ENCODE measurements at regions not wholly inside any gene's neighbourhood (a gene's known extent, or its start where the extent isn't known, plus 50 kb on each side); places are given as distances from the start of the nearest gene placed in this dataset.

DNA sequence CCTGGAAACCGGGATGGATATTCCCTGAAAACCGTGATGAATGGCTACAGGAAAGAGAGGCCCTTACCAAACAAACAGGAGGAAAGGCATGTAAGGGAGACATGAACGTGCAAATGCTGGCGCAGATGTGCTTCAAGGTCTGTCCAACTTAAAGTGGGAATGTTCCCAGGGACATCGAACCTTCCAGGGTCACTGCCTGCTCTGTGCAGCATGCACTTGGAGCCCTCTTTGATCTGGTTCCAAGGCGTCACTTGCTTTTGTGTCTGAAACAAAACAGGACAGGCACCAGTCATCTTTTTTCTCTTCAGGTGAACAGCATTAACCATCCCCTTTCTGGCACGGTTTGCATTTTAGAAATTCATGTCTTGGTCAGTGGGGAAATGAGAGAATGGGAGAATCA lies 479.4 kb downstream of the RASEF start:
- no peak for DNase-seq (ENCODE audit: low spot score)
- in situ Hi-C loops (cut with MboI; ENCODE audit: low pct_unique_long_range_greater_than_20kb, low sequenced_read_pairs, unreplicated experiment) = no loop called here
- no peak for TF ChIP-seq CTCF (IDR thresholded peaks at IDR 0.05; ENCODE audit: extremely low read depth, insufficient read depth, missing control alignments)

DNA sequence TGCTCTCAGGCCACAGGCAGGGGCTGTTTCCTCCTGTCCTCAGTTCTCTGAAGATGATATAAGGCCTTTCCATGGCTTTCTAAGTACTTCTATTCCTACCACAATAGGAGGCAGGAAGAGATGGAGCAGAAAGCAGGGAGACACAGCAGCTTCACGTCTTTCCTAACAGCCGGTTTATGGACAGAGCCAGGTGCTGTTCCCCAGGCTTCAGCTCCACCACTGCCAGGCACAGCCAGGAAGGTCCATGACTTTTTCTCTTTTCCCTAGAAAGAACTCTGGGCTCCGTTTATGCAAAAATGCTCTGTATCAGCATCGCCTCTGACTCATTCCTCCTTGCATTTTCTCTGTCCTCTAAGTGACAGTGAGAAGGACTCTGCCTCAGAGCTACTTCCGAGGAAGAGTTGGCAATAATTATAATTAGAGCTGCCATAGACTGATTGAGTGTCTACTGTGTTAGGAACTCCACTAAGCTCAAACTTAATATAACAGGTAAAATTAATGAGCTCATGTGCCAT lies 478.5 kb downstream of the RASEF start:
- no peak for TF ChIP-seq CTCF (IDR thresholded peaks at IDR 0.05; ENCODE audit: extremely low read depth, insufficient read depth, missing control alignments)
- in situ Hi-C loops (cut with MboI; ENCODE audit: low pct_unique_long_range_greater_than_20kb, low sequenced_read_pairs, unreplicated experiment) = no loop called here
- no peak for DNase-seq (ENCODE audit: low spot score)

DNA sequence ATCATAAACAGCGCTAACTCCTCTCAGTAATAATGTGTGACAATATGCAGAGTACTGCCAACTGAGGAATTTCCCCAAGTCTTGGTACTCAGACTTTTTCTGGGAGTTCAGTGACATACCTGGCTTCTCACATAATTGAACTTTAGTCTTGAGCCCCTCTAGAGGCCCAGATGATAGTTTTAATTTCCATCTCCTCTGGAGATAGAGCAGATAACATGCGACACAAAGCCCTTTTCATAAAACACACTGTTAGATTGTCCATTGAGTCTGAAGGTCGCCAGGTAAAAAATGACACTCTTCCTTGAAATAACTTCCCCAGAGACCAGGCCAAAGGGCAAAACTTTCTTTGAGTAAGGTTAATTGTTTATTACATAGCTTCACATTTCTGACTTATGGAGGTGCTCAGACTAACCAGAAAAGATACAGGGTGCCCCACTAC lies 476.0 kb downstream of the RASEF start:
- in situ Hi-C loops (cut with MboI; ENCODE audit: low pct_unique_long_range_greater_than_20kb, low sequenced_read_pairs, unreplicated experiment) = no loop called here
- TF ChIP-seq CTCF (IDR thresholded peaks at IDR 0.05; ENCODE audit: extremely low read depth, insufficient read depth, missing control alignments) = no peak
- DNase-seq (ENCODE audit: low spot score) = no peak

DNA sequence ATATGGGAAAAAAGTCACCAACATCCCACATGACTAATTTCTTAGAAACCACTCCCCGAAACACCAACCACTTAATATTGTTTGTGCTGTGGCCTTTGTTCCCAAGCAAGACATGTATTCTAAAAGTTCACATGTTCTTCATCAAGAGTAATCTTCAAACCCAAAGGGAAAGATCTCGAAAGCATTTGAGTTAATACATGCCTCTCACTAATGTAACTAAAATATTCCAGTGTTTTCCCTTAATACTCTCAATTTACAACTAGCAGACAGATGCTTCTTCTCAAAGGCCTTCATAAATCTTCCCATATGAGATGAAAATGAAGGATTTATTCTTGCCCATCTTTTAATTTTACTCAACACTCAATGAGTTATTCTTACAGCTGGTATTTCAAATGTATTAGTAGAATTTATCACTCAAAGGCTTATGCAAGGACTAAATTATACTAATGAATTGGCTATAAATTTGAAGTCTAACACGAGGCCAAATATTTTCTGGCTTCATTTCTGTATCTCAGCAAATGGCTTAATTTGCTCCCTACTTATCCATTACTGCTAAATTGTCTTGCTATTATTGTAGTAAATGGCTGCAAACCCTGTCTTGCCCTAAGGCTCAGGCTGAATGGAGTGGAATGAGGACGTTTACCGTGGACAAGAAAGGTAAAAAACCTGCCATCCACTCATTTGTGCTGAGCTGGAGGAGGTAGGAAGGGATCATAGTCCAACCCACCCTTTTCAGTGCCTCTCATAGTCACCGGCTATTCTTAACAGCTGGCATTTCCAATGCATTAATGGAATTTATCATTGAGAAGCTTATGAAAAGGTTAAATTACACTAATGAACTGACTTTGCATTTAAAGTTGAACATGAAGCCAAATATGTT lies 474.4 kb downstream of the RASEF start:
- DNase-seq (ENCODE audit: low spot score) = no peak
- TF ChIP-seq CTCF (IDR thresholded peaks at IDR 0.05; ENCODE audit: extremely low read depth, insufficient read depth, missing control alignments) = no peak
- in situ Hi-C loops (cut with MboI; ENCODE audit: low pct_unique_long_range_greater_than_20kb, low sequenced_read_pairs, unreplicated experiment) = no loop called here

GRCh38 chr9:82590845-82591244 lies 472.1 kb downstream of the RASEF start:
- in situ Hi-C loops (cut with MboI; ENCODE audit: low pct_unique_long_range_greater_than_20kb, low sequenced_read_pairs, unreplicated experiment) = no loop called here
- no peak for DNase-seq (ENCODE audit: low spot score)
- TF ChIP-seq CTCF (IDR thresholded peaks at IDR 0.05; ENCODE audit: extremely low read depth, insufficient read depth, missing control alignments) = no peak

GRCh38 chr9:82593501-82593900 lies 469.4 kb downstream of the RASEF start:
- TF ChIP-seq CTCF (IDR thresholded peaks at IDR 0.05; ENCODE audit: extremely low read depth, insufficient read depth, missing control alignments) = no peak
- no peak for DNase-seq (ENCODE audit: low spot score)
- in situ Hi-C loops (cut with MboI; ENCODE audit: low pct_unique_long_range_greater_than_20kb, low sequenced_read_pairs, unreplicated experiment) = no loop called here

Measured in GM13977 (cell line).